Duodenal mucosa (tissue), 2 donors: ENCODE measurements at regions not wholly inside any gene's neighbourhood (a gene's known extent, or its start where the extent isn't known, plus 50 kb on each side); places are given as distances from the start of the nearest gene placed in this dataset.

Source experiments
- H3K27ac ChIP-seq: one replicate; pipeline ENCODE4 v1.7.0; 2013; ENCODE audit warnings: low read depth, low read length
- H3K27me3 ChIP-seq, 2 donors: one replicate each; pipeline ENCODE4 v1.7.0; 2013; ENCODE audit warnings: low read length in 2 of 2, control low read depth in 1 of 2; ENCODE audit not compliant: insufficient read depth in 2 of 2, control insufficient read depth in 1 of 2
- H3K36me3 ChIP-seq, 2 donors: one replicate each; pipeline ENCODE4 v1.7.0; 2013; ENCODE audit warnings: low read length in 2 of 2, control low read depth in 1 of 2; ENCODE audit not compliant: insufficient read depth in 2 of 2, control insufficient read depth in 1 of 2
- H3K4me1 ChIP-seq, 2 donors: one replicate each; pipeline ENCODE4 v1.7.0; 2013; ENCODE audit warnings: low read length in 2 of 2, control low read depth in 1 of 2; ENCODE audit not compliant: insufficient read depth in 2 of 2, control insufficient read depth in 1 of 2
- H3K4me3 ChIP-seq, 2 donors: one replicate each; pipeline ENCODE4 v1.7.0; 2013; ENCODE audit warnings: low read length in 2 of 2, low read depth in 1 of 2
- H3K9ac ChIP-seq, 2 donors: one replicate each; pipeline ENCODE4 v1.7.0; 2013; ENCODE audit warnings: low read length in 2 of 2, low read depth in 1 of 2
- H3K9me3 ChIP-seq, 2 donors: one replicate each; pipeline ENCODE4 v1.7.0; 2013; ENCODE audit warnings: low read length in 2 of 2, control low read depth in 1 of 2; ENCODE audit not compliant: control insufficient read depth in 1 of 2

- Histone ChIP-seq H3K9me3 (peaks cover 0 to 7% of the 10 kb centered on the region in 2 donors), H3K36me3 (no peaks in the 10 kb centered on the region), H3K4me1 (no peaks in the 10 kb centered on the region), H3K27me3 (no peaks in the 10 kb centered on the region), H3K9ac (no peak overlapping the region), H3K27ac (no peak overlapping the region), H3K4me3 (no peak overlapping the region)
Measured at GRCh38 chrX:40184968-40185367, 87.2 kb upstream of the BCOR start.

GRCh38 chrX:40182615-40183014 lies 84.9 kb upstream of the BCOR start:
- H3K9ac ChIP-seq, result no peak overlapping the region
- H3K27ac ChIP-seq, result no peak overlapping the region
- no peak overlapping the region for H3K4me3 ChIP-seq
- no peaks in the 10 kb centered on the region for H3K36me3 ChIP-seq
- H3K9me3 ChIP-seq, result peaks cover 0 to 7% of the 10 kb centered on the region in 2 donors
- peaks cover 0 to 6% of the 10 kb centered on the region in 2 donors for H3K4me1 ChIP-seq
- no peaks in the 10 kb centered on the region for H3K27me3 ChIP-seq

- H3K36me3 ChIP-seq, result no peaks in the 10 kb centered on the region
- no peak overlapping the region for H3K27ac ChIP-seq
- no peak overlapping the region for H3K9ac ChIP-seq
- H3K27me3 ChIP-seq, result no peaks in the 10 kb centered on the region
- H3K4me1 ChIP-seq, result peaks cover 4 to 9% of the 10 kb centered on the region in 2 donors
- H3K4me3 ChIP-seq, result no peak overlapping the region
- peaks cover 0 to 7% of the 10 kb centered on the region in 2 donors for H3K9me3 ChIP-seq
Measured at GRCh38 chrX:40182095-40182494, 84.3 kb upstream of the BCOR start.

- Histone ChIP-seq H3K27me3 (no peaks in the 10 kb centered on the region), H3K4me3 (no peak overlapping the region), H3K36me3 (no peaks in the 10 kb centered on the region), H3K9ac (no peak overlapping the region), H3K27ac (no peak overlapping the region), H3K4me1 (peaks cover 4 to 13% of the 10 kb centered on the region in 2 donors), H3K9me3 (no peaks in the 10 kb centered on the region)
Measured at GRCh38 chrX:40179283-40179682, 81.5 kb upstream of the BCOR start.

GRCh38 chrX:40177942-40178715 lies 80.4 kb upstream of the BCOR start:
- H3K9me3 ChIP-seq, result no peaks in the 10 kb centered on the region
- peaks cover 16 to 23% of the 10 kb centered on the region in 2 donors for H3K4me1 ChIP-seq
- H3K9ac ChIP-seq, result no peak overlapping the region
- no peaks in the 10 kb centered on the region for H3K36me3 ChIP-seq
- H3K27ac ChIP-seq, result no peak overlapping the region
- H3K27me3 ChIP-seq, result no peaks in the 10 kb centered on the region
- no peak overlapping the region for H3K4me3 ChIP-seq

- Histone ChIP-seq H3K9me3 (no peaks in the 10 kb centered on the region), H3K27ac (no peak overlapping the region), H3K27me3 (no peaks in the 10 kb centered on the region), H3K4me3 (peak overlapping the region; percentile 20 to 44), H3K36me3 (no peaks in the 10 kb centered on the region), H3K9ac (peak overlapping the region; percentile 18 to 20), H3K4me1 (peaks cover 20 to 29% of the 10 kb centered on the region in 2 donors)
Measured at GRCh38 chrX:40177489-40177888, 79.7 kb upstream of the BCOR start.

- peak overlapping the region; percentile 18 to 20 for H3K9ac ChIP-seq
Measured at GRCh38 chrX:40177117-40177430, 79.3 kb upstream of the BCOR start.

GRCh38 chrX:40176351-40177116 lies 78.8 kb upstream of the BCOR start:
- no peaks in the 10 kb centered on the region for H3K36me3 ChIP-seq
- H3K9me3 ChIP-seq, result no peaks in the 10 kb centered on the region
- peak overlapping the region; percentile 72 to 75 for H3K4me3 ChIP-seq
- H3K4me1 ChIP-seq, result peaks cover 20 to 29% of the 10 kb centered on the region in 2 donors
- H3K9ac ChIP-seq, result peak overlapping the region; percentile 71 to 76
- H3K27me3 ChIP-seq, result no peaks in the 10 kb centered on the region
- peak overlapping the region; percentile 93 for H3K27ac ChIP-seq

More at GRCh38 chrX:40177117-40177430, 79.3 kb upstream of the BCOR start:
- Histone ChIP-seq H3K27me3 (no peaks in the 10 kb centered on the region), H3K4me3 (peak overlapping the region; percentile 20 to 44), H3K27ac (peak overlapping the region; percentile 56), H3K36me3 (no peaks in the 10 kb centered on the region), H3K9me3 (no peaks in the 10 kb centered on the region), H3K4me1 (peaks cover 20 to 29% of the 10 kb centered on the region in 2 donors)

- Histone ChIP-seq H3K9me3 (no peaks in the 10 kb centered on the region), H3K9ac (peak overlapping the region; percentile 71 to 76), H3K36me3 (no peaks in the 10 kb centered on the region), H3K27me3 (no peaks in the 10 kb centered on the region), H3K4me1 (peaks cover 27 to 32% of the 10 kb centered on the region in 2 donors), H3K27ac (peak overlapping the region; percentile 93), H3K4me3 (peak overlapping the region; percentile 72 to 75)
Measured at GRCh38 chrX:40175511-40176350, 78.0 kb upstream of the BCOR start.
